ENCODE measurements at regions not wholly inside any gene's neighbourhood (a gene's known extent, or its start where the extent isn't known, plus 50 kb on each side); places are given as distances from the start of the nearest gene placed in this dataset.

- DNase-seq (ENCODE audit: low spot score), result no peak
- in situ Hi-C loops (cut with MboI; ENCODE audit: low pct_unique_long_range_greater_than_20kb, low sequenced_read_pairs, unreplicated experiment), result no loop called here
- no peak for TF ChIP-seq CTCF (IDR thresholded peaks at IDR 0.05; ENCODE audit: extremely low read depth, insufficient read depth, missing control alignments)
Observed at GRCh38 chr9:107149756-107150155, 133.3 kb upstream of the RAD23B start.

GRCh38 chr9:107153336-107153735 is 129.7 kb upstream of the RAD23B start:
- in situ Hi-C loops (cut with MboI; ENCODE audit: low pct_unique_long_range_greater_than_20kb, low sequenced_read_pairs, unreplicated experiment), result no loop called here
- TF ChIP-seq CTCF (IDR thresholded peaks at IDR 0.05; ENCODE audit: extremely low read depth, insufficient read depth, missing control alignments), result no peak
- DNase-seq (ENCODE audit: low spot score), result no peak

GRCh38 chr9:107154291-107154690 is 128.8 kb upstream of the RAD23B start:
- in situ Hi-C loops (cut with MboI; ENCODE audit: low pct_unique_long_range_greater_than_20kb, low sequenced_read_pairs, unreplicated experiment), result no loop called here
- DNase-seq (ENCODE audit: low spot score), result no peak
- no peak for TF ChIP-seq CTCF (IDR thresholded peaks at IDR 0.05; ENCODE audit: extremely low read depth, insufficient read depth, missing control alignments)

- in situ Hi-C loops (cut with MboI; ENCODE audit: low pct_unique_long_range_greater_than_20kb, low sequenced_read_pairs, unreplicated experiment), result no loop called here
- no peak for DNase-seq (ENCODE audit: low spot score)
- no peak for TF ChIP-seq CTCF (IDR thresholded peaks at IDR 0.05; ENCODE audit: extremely low read depth, insufficient read depth, missing control alignments)
Observed at GRCh38 chr9:107154766-107155165, 128.3 kb upstream of the RAD23B start.

- in situ Hi-C loops (cut with MboI; ENCODE audit: low pct_unique_long_range_greater_than_20kb, low sequenced_read_pairs, unreplicated experiment), result no loop called here
- TF ChIP-seq CTCF (IDR thresholded peaks at IDR 0.05; ENCODE audit: extremely low read depth, insufficient read depth, missing control alignments), result no peak
- no peak for DNase-seq (ENCODE audit: low spot score)
Observed at GRCh38 chr9:107155244-107155817, 127.7 kb upstream of the RAD23B start.

- peak; percentile 35 for TF ChIP-seq CTCF (IDR thresholded peaks at IDR 0.05; ENCODE audit: extremely low read depth, insufficient read depth, missing control alignments)
- in situ Hi-C loops (cut with MboI; ENCODE audit: low pct_unique_long_range_greater_than_20kb, low sequenced_read_pairs, unreplicated experiment), result no loop called here
- DNase-seq (ENCODE audit: low spot score), result peak; percentile 16
Observed at GRCh38 chr9:107158321-107158720, 124.8 kb upstream of the RAD23B start.

- in situ Hi-C loops (cut with MboI; ENCODE audit: low pct_unique_long_range_greater_than_20kb, low sequenced_read_pairs, unreplicated experiment), result no loop called here
- no peak for DNase-seq (ENCODE audit: low spot score)
- TF ChIP-seq CTCF (IDR thresholded peaks at IDR 0.05; ENCODE audit: extremely low read depth, insufficient read depth, missing control alignments), result no peak
Observed at GRCh38 chr9:107161338-107161737, 121.7 kb upstream of the RAD23B start.

Data from GM13977 (cell line).